DMS114 treated with DMSO at 0.1 percent for 48 hours (cell line): ENCODE measurements at regions not wholly inside any gene's neighbourhood (a gene's known extent, or its start where the extent isn't known, plus 50 kb on each side); places are given as distances from the start of the nearest gene placed in this dataset.

Source experiments
- DNase-seq: peaks from one replicate; lab custom pipeline; 2025; ENCODE audit not compliant: unreplicated experiment; lab: John Stamatoyannopoulos, UW

DNA sequence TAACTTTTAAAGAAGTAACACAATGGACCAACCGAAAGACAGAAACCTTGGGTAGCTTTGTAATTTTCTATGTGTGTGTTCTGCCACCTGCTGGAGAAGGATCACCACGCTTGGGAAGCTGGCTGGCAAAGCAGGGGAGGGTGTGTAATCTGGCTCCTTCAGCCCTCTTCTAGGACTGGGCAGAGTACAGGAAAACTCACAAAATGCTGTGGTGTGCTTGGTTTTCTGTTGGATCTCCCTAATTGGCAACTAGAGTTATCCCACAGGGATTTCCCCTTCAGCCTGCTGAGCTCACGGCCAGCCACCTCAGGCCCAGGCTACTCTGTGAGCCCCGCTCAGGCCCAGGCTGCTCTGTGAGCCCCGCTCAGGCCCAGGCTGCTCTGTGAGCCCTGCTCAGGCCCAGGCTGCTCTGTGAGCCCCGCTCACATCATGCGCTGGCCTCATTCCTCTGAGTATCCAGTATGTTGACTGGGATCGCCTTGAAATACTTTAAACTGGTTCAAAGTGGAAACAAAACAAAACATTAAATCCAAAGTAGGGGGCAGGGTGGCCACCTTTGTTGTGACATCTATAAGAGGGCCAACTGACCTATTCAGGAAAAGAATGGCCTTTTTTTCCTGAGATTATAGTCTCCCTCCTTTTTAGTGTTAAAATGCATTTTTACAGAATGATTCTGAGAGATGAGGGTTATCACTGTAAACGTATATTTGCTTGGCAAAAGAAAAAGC, 52.0 kb upstream of the RNU6-8 start:
- peak; percentile 59 for DNase-seq

GRCh38 chr14:32255789-32256188, 52.7 kb upstream of the RNU6-8 start:
- DNase-seq = no peak

DNA sequence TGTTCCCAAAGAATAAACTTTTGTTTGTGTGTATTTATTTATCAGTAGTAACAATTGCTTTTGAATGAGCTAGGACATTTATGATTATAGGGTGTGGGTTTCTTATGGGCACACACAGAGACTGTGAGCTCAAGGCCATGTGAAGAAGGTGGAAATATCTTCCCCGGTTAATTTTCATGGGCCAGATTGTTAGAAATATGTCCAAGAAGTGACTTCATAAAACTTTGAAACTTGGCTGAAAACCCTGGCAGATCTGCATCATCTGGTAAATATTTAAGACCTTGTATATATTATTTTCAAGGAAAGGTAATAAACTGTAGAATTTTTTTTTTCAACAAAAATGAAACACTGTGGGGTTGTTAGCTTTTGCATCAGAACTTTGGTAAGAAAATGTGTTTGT, 53.5 kb upstream of the RNU6-8 start:
- DNase-seq = no peak

DNA sequence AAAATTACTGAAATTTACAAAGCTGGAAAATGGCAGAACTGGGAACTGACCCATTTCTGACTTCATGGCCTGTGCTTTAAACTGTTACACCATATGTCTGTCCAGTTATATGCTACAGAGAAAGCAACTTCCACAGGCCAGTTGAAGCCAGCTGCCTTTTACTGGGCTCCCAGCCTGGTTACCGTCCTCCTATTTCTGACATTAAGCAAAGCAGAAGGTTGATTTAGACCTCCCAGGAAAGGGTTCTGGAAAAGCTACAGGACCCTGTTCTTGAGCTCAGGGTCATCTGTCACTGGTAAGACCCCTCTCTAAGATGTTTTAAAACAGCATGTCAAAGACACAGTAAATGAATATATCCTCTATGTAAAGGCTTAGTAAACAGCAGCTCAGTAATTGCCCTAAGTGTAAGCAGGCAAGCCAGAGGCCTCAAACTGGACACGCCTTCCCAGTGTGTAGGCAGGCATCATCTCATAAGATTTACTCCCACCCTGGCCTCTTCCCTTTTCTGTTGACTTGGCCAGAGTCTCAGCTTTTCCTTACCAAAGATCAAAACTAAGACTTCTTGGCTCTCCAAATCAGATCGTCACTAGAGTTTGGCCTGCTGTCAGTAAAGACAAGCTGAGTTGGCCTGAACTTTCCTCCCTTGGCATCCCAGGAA, 55.4 kb upstream of the RNU6-8 start:
- DNase-seq = no peak

DNA sequence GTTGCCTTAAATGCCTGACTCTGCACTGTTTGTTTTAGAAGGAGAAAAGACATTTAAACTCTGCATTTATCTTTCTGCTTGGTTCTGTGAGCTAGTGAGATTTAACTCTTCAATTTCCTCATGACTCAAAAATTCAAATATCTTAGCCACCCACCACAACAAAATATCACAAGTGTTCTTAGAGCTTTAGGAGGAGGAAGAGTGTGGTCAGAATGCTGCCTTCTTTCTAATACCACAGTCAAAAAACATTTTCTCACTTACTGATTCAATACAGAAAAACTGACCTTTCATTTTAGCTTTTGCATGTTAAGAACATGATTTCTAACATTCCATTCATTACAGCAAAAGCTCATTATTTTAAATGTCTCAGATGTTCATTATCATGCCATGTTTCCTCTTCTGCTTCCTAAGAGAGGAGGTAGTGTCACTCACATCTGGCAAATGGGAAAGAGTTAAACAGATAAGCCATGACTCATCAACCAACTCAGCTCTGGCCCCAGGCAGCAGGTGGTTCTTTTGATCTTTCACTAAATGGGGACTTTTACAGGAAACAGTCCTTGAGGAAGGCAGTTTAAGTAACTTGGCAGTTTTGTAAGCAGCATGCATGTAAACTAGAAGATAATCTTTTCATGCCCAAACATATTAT, 56.4 kb upstream of the RNU6-8 start:
- no peak for DNase-seq

DNA sequence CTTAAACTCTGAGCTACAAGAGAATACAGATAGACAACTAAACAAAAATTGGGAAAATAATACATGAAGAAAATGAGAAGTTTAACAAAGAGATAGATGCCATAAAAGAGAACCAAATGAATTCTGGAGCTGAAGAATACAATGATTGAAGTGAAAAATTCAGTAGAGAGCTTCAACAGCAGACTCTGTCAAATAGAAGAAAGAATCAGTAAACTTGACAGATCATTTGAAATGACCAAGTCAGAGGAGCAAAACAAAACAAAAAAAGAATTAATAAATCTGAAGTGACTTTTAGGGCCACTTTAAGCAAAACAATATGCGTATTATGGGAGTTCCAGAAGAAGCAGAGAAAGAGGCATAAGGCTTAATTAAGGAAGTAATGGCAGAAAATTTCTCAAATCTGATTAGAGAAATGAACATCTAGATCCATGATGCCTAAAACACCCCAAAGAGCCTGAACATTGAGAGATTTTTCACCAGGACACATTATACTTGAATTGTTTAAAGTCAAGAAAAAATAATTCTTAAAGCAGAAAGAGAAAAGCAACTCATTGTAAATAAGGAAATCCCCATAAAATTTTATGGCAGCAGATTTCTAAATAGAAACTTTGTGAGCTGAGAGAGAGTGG, 61.0 kb upstream of the RNU6-8 start:
- DNase-seq = no peak

- no peak for DNase-seq
These were observed 62.5 kb upstream of the RNU6-8 start for GRCh38 chr14:32265584-32265983.

GRCh38 chr14:32277998-32278397, 51.1 kb upstream of the AKAP6 start:
- DNase-seq = no peak
